K562 (cell line): ENCODE measurements at regions not wholly inside any gene's neighbourhood (a gene's known extent, or its start where the extent isn't known, plus 50 kb on each side); places are given as distances from the start of the nearest gene placed in this dataset.
A peak's percentile ranks its signal among the peaks of the same experiment; 100 is the strongest.

Source experiments
- CGGBP1 ChIP-seq: fragments of 250-450 bp; sonication (Bioruptor Pico); IDR thresholded peaks from 2 replicates; pipeline ENCODE4 v1.9.0; 2021; ENCODE audit warnings: mild to moderate bottlenecking
- CUX1 ChIP-seq: fragments of 200-800 bp; sonication (Bioruptor generic); IDR thresholded peaks from 2 replicates; pipeline ENCODE4 v1.6.1; 2016; ENCODE audit warnings: missing genetic modification characterization, missing compliant biosample characterization
- CXXC5 ChIP-seq: fragments of 250-450 bp; sonication (Bioruptor Pico); IDR thresholded peaks from 2 replicates; pipeline ENCODE4 v1.8.0; 2022; ENCODE audit warnings: inconsistent platforms, mild to moderate bottlenecking, moderate library complexity
- ERF ChIP-seq: fragments of 450-650 bp; formaldehyde crosslinking; IDR thresholded peaks from 2 replicates; pipeline ENCODE4 v1.4.0; 2020; ENCODE audit warnings: mild to moderate bottlenecking, mixed read lengths
- ETV5 ChIP-seq: sonication (generic); formaldehyde crosslinking; IDR thresholded peaks from 2 replicates; pipeline ENCODE4 v1.4.0; 2020; ENCODE audit warnings: low read depth, mild to moderate bottlenecking, missing genetic modification reagents
- GATA2 ChIP-seq: sonication (generic); formaldehyde crosslinking; IDR thresholded peaks from 2 replicates; pipeline ENCODE4 v1.4.0; 2020; ENCODE audit warnings: mild to moderate bottlenecking, missing genetic modification reagents
- MCM3 ChIP-seq: fragments of 450-650 bp; IDR thresholded peaks from 2 replicates; pipeline ENCODE4 v1.6.1; 2016
- MTA2 ChIP-seq: fragments of 450-650 bp; IDR thresholded peaks from 2 replicates; pipeline ENCODE4 v1.6.1; 2016; ENCODE audit warnings: low read depth
- MTA3 ChIP-seq: fragments of 450-650 bp; formaldehyde crosslinking; IDR thresholded peaks from 2 replicates; pipeline ENCODE4 v1.6.1; 2017; ENCODE audit warnings: mild to moderate bottlenecking, borderline replicate concordance
- PHB ChIP-seq: fragments of 250-450 bp; sonication (Bioruptor Pico); IDR thresholded peaks from 2 replicates; pipeline ENCODE4 v1.5.0; 2021
- POLR3G ChIP-seq: IDR thresholded peaks from 2 replicates; pipeline ENCODE4 v1.6.1; 2011; ENCODE audit not compliant: insufficient read length, insufficient replicate concordance; ENCODE audit errors: extremely low read depth
- PTTG1 ChIP-seq: fragments of 450-650 bp; IDR thresholded peaks from 2 replicates; pipeline ENCODE4 v1.6.1; 2016; ENCODE audit warnings: low read depth, mild to moderate bottlenecking, missing genetic modification characterization, missing compliant biosample characterization
- RBM39 ChIP-seq: fragments of 200-400 bp; formaldehyde crosslinking; optimal IDR thresholded peaks from 2 replicates; pipeline ENCODE3; 2018; ENCODE audit warnings: low read depth, low read length
- SP1 ChIP-seq: sonication (generic); formaldehyde crosslinking; IDR thresholded peaks from 2 replicates; pipeline ENCODE4 v1.8.1; 2022; ENCODE audit warnings: mild to moderate bottlenecking, missing genetic modification reagents
- SUPT5H ChIP-seq: fragments of 450-650 bp; IDR thresholded peaks from 2 replicates; pipeline ENCODE4 v1.6.1; 2016
- TARDBP ChIP-seq: fragments of 450-650 bp; IDR thresholded peaks from 2 replicates; pipeline ENCODE4 v1.6.1; 2016
- TFAM ChIP-seq: fragments of 250-450 bp; sonication (Bioruptor Pico); conservative IDR thresholded peaks from 2 replicates; pipeline ENCODE4 v1.5.0; 2021; ENCODE audit warnings: mild to moderate bottlenecking, moderate library complexity
- THRA ChIP-seq: fragments of 450-650 bp; IDR thresholded peaks from 2 replicates; pipeline ENCODE4 v1.6.1; 2017; ENCODE audit warnings: mild to moderate bottlenecking, moderate library complexity
- TRIM28 ChIP-seq: fragments of 450-650 bp; IDR thresholded peaks from 2 replicates; pipeline ENCODE4 v1.6.1; 2017
- ZC3H11A ChIP-seq: IDR thresholded peaks from 2 replicates; pipeline ENCODE4 v1.6.1; 2012; ENCODE audit warnings: low read depth, low read length, improper control_type of control experiment
- ZNF12 ChIP-seq: sonication (generic); formaldehyde crosslinking; IDR thresholded peaks from 2 replicates; pipeline ENCODE4 v1.4.0; 2020; ENCODE audit warnings: mild to moderate bottlenecking, missing genetic modification reagents
- ZNF717 ChIP-seq: fragments of 250-450 bp; sonication (Bioruptor Pico); IDR thresholded peaks from 2 replicates; pipeline ENCODE4 v1.5.0; 2021
- ZNF830 ChIP-seq: fragments of 250-450 bp; sonication (Bioruptor Pico); IDR thresholded peaks from 2 replicates; pipeline ENCODE4 v1.5.0; 2021; ENCODE audit warnings: mild to moderate bottlenecking

- TF ChIP-seq TFAM (CRISPR knock-in tag) (no peak), CUX1 (no peak), MTA3 (peak; percentile 85; the same call in 1 of the 2 replicates), ETV5 (CRISPR knock-in tag) (peak; percentile 99), CXXC5 (CRISPR knock-in tag) (no peak; the same call in none of the 2 replicates), SP1 (CRISPR knock-in tag) (no peak; the same call in 1 of the 2 replicates), ZC3H11A (peak; percentile 76), MTA2 (peak; percentile 79), ZNF717 (CRISPR knock-in tag) (no peak), ZNF12 (CRISPR knock-in tag) (no peak), POLR3G (no peak), RBM39 (peak; percentile 58), ZNF830 (CRISPR knock-in tag) (no peak), GATA2 (CRISPR knock-in tag) (peak; percentile 96), SUPT5H (no peak), TARDBP (0 out of 2 replicates have a peak, but pooled peaks have one; percentile 15), PHB (CRISPR knock-in tag) (no peak), CGGBP1 (CRISPR knock-in tag) (no peak), MCM3 (no peak), TRIM28 (no peak), THRA (no peak), PTTG1 (no peak), ERF (CRISPR knock-in tag) (no peak)
Measured at GRCh38 chr7:140242057-140243031, 65.6 kb upstream of the KDM7A start (continued).
